OCI-LY1 (cell line): ENCODE measurements at regions not wholly inside any gene's neighbourhood (a gene's known extent, or its start where the extent isn't known, plus 50 kb on each side); places are given as distances from the start of the nearest gene placed in this dataset.

ENCODE experiments used
- H2AFZ ChIP-seq: fragments of 200-600 bp; sonication (generic), shearing (Covaris generic); 2 replicates; pipeline ENCODE4 v1.6.0; 2014; ENCODE audit warnings: antibody characterized with exemption, mild to moderate bottlenecking, low read length
- H3F3A ChIP-seq: fragments of 200-600 bp; sonication (generic), shearing (Covaris generic); 2 replicates; pipeline ENCODE4 v1.6.0; 2014; ENCODE audit warnings: mild to moderate bottlenecking, antibody characterized with exemption, low read length, moderate library complexity; ENCODE audit not compliant: insufficient read depth
- H3K27ac ChIP-seq: fragments of 200-600 bp; sonication (generic); 2 replicates; pipeline ENCODE4 v1.5.1; 2014; ENCODE audit warnings: low read length, mixed run types, mild to moderate bottlenecking, low read depth; ENCODE audit not compliant: poor library complexity, severe bottlenecking
- H3K27me3 ChIP-seq: fragments of 200-600 bp; sonication (generic); 2 replicates; pipeline ENCODE4 v1.6.0; 2014; ENCODE audit warnings: antibody characterized with exemption, mild to moderate bottlenecking, low read length, moderate library complexity; ENCODE audit not compliant: insufficient read depth
- H3K36me3 ChIP-seq: fragments of 200-600 bp; sonication (generic); 2 replicates; pipeline ENCODE4 v1.6.1; 2014; ENCODE audit warnings: mild to moderate bottlenecking, antibody characterized with exemption, low read length, moderate library complexity, mixed read lengths; ENCODE audit not compliant: insufficient read depth
- H3K4me1 ChIP-seq: fragments of 200-600 bp; sonication (generic); 2 replicates; pipeline ENCODE4 v1.5.1; 2014; ENCODE audit warnings: mild to moderate bottlenecking, low read length, moderate library complexity; ENCODE audit not compliant: insufficient read depth, severe bottlenecking
- H3K4me2 ChIP-seq: fragments of 200-600 bp; sonication (generic), shearing (Covaris generic); 2 replicates; pipeline ENCODE4 v1.6.1; 2014; ENCODE audit warnings: low read length
- H3K4me3 ChIP-seq: fragments of 200-600 bp; sonication (generic); 2 replicates; pipeline ENCODE4 v1.5.1; 2014; ENCODE audit warnings: low read length, low read depth, mild to moderate bottlenecking, mixed read lengths; ENCODE audit not compliant: poor library complexity, severe bottlenecking
- H3K79me2 ChIP-seq: fragments of 200-600 bp; shearing (Covaris generic); 2 replicates; pipeline ENCODE4 v1.6.1; 2016; ENCODE audit warnings: mixed run types, low read length, mixed read lengths; ENCODE audit not compliant: insufficient read depth
- H3K9ac ChIP-seq: fragments of 200-600 bp; sonication (generic), shearing (Covaris generic); 2 replicates; pipeline ENCODE4 v1.6.1; 2014; ENCODE audit warnings: mild to moderate bottlenecking, low read length, mixed read lengths
- H3K9me2 ChIP-seq: fragments of 200-600 bp; sonication (generic), shearing (Covaris generic); 2 replicates; pipeline ENCODE4 v1.6.1; 2014; ENCODE audit warnings: low read depth, mild to moderate bottlenecking, low read length, mixed read lengths
- H3K9me3 ChIP-seq: fragments of 200-600 bp; shearing (Covaris generic); 2 replicates; pipeline ENCODE4 v1.6.1; 2014; ENCODE audit warnings: low read length, mixed read lengths
- H4K20me1 ChIP-seq: fragments of 200-600 bp; sonication (generic), shearing (Covaris generic); 2 replicates; pipeline ENCODE4 v1.6.0; 2016; ENCODE audit warnings: mild to moderate bottlenecking, low read length; ENCODE audit not compliant: insufficient read depth
- EZH2 ChIP-seq: fragments of 200-600 bp; sonication (generic), shearing (Covaris generic); IDR thresholded peaks from 2 replicates; pipeline ENCODE4 v1.8.0; 2017; ENCODE audit warnings: borderline replicate concordance, mixed run types, mild to moderate bottlenecking, antibody characterized with exemption, low read length, moderate library complexity, mixed read lengths
- TF ChIP-seq, protein P1 (sequence below): fragments of 200-600 bp; sonication (generic), shearing (Covaris generic); IDR thresholded peaks from 2 replicates; pipeline ENCODE4 v1.5.1; 2017; ENCODE audit warnings: mild to moderate bottlenecking, antibody characterized with exemption, low read length, moderate library complexity, mixed read lengths

DNA sequence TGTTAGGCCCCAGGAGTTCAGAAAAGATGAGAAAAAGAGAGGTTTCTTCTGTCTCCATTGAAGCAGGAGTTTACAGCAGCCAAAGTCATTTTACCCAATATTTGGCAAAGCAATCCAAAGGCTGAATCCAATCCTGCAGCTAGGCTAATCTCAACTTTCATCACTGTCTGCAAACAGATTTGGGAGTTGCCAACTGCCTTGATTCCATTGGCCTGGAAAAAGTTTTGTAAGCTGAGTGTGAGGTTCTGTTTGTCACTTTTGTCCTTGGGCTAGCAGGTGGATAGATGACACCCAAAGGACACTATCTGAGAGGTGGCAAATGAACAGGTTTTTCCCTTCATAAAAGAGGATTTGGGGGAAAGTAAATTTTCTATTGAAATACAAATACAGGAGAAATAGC, 56.6 kb upstream of the SETBP1 start:
- Histone ChIP-seq H2AFZ (no peak overlapping the region), H3K9me2 (no peaks in the 10 kb centered on the region), H3F3A (no peaks in the 10 kb centered on the region), H3K4me3 (no peak overlapping the region), H3K27ac (no peak overlapping the region), H3K36me3 (no peaks in the 10 kb centered on the region), H3K4me2 (no peak overlapping the region), H3K9me3 (no peaks in the 10 kb centered on the region), H4K20me1 (no peaks in the 10 kb centered on the region), H3K27me3 (no peaks in the 10 kb centered on the region), H3K9ac (no peak overlapping the region), H3K4me1 (no peaks in the 10 kb centered on the region), H3K79me2 (no peaks in the 10 kb centered on the region)
- no peak for TF ChIP-seq EZH2
- TF ChIP-seq, protein P1, sequence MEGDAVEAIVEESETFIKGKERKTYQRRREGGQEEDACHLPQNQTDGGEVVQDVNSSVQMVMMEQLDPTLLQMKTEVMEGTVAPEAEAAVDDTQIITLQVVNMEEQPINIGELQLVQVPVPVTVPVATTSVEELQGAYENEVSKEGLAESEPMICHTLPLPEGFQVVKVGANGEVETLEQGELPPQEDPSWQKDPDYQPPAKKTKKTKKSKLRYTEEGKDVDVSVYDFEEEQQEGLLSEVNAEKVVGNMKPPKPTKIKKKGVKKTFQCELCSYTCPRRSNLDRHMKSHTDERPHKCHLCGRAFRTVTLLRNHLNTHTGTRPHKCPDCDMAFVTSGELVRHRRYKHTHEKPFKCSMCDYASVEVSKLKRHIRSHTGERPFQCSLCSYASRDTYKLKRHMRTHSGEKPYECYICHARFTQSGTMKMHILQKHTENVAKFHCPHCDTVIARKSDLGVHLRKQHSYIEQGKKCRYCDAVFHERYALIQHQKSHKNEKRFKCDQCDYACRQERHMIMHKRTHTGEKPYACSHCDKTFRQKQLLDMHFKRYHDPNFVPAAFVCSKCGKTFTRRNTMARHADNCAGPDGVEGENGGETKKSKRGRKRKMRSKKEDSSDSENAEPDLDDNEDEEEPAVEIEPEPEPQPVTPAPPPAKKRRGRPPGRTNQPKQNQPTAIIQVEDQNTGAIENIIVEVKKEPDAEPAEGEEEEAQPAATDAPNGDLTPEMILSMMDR: no peak

- Histone ChIP-seq H3K36me3 (no peaks in the 10 kb centered on the region), H3K27ac (no peak overlapping the region), H3K4me2 (no peak overlapping the region), H3K79me2 (no peaks in the 10 kb centered on the region), H3F3A (no peaks in the 10 kb centered on the region), H3K27me3 (no peaks in the 10 kb centered on the region), H3K4me3 (no peak overlapping the region), H3K9me2 (no peaks in the 10 kb centered on the region), H4K20me1 (no peaks in the 10 kb centered on the region), H3K4me1 (no peaks in the 10 kb centered on the region), H3K9ac (no peak overlapping the region), H2AFZ (no peak overlapping the region), H3K9me3 (no peaks in the 10 kb centered on the region)
- TF ChIP-seq, protein P1: no peak
- TF ChIP-seq EZH2: no peak
Measured at GRCh38 chr18:44625386-44625785, 55.3 kb upstream of the SETBP1 start.

DNA sequence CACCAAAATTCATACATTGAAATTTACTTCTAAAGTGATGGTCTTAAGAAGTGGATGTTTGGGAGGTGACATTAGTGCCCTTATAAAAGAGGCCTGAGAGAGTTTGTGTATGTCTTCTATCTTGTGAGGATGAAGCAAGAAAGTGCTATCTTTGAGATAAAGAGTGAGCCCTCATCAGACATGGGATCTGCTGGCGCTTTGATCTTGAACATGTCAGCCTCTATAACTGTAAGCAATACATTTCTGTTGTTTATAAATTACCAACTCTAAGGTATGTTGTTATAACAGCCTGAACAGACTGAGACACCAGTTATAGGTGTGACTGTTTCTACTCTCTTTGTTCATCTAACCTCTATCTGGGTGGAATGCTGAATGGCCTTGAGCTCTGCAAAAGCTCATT, 54.5 kb upstream of the SETBP1 start:
- Histone ChIP-seq H3K9me2 (no peaks in the 10 kb centered on the region), H2AFZ (no peak overlapping the region), H3K4me2 (no peak overlapping the region), H3K36me3 (no peaks in the 10 kb centered on the region), H3F3A (no peaks in the 10 kb centered on the region), H3K27ac (no peak overlapping the region), H3K4me1 (no peaks in the 10 kb centered on the region), H3K4me3 (no peak overlapping the region), H3K9me3 (no peaks in the 10 kb centered on the region), H3K9ac (no peak overlapping the region), H4K20me1 (no peaks in the 10 kb centered on the region), H3K79me2 (no peaks in the 10 kb centered on the region), H3K27me3 (no peaks in the 10 kb centered on the region)
- TF ChIP-seq EZH2: no peak
- TF ChIP-seq, protein P1: no peak
